Smooth muscle cell (in vitro differentiated cells): ENCODE measurements at regions not wholly inside any gene's neighbourhood (a gene's known extent, or its start where the extent isn't known, plus 50 kb on each side); places are given as distances from the start of the nearest gene placed in this dataset.

Experiments
- DNase-seq: peaks from one replicate; lab custom pipeline; 2025; ENCODE audit not compliant: unreplicated experiment; lab: John Stamatoyannopoulos, UW
- H2AFZ ChIP-seq: fragments of 200-600 bp; sonication (generic); 2 replicates; pipeline ENCODE4 v1.6.0; 2016; ENCODE audit warnings: antibody characterized with exemption, low read depth, mild to moderate bottlenecking
- H3F3A ChIP-seq: fragments of 200-600 bp; sonication (generic); 2 replicates; pipeline ENCODE4 v1.6.0; 2017; ENCODE audit warnings: antibody characterized with exemption, low read depth
- H3K27ac ChIP-seq: fragments of 200-600 bp; sonication (generic); 2 replicates; pipeline ENCODE4 v1.5.1; 2016; ENCODE audit warnings: low read depth, mild to moderate bottlenecking
- H3K27me3 ChIP-seq: fragments of 200-600 bp; sonication (generic); 2 replicates; pipeline ENCODE4 v1.6.1; 2016; ENCODE audit warnings: low read depth, mild to moderate bottlenecking
- H3K36me3 ChIP-seq: fragments of 200-600 bp; sonication (generic); 2 replicates; pipeline ENCODE4 v1.5.1; 2016; ENCODE audit warnings: low read depth
- H3K4me1 ChIP-seq: fragments of 200-600 bp; sonication (generic); 2 replicates; pipeline ENCODE4 v1.5.1; 2016; ENCODE audit warnings: low read depth
- H3K4me2 ChIP-seq: fragments of 200-600 bp; sonication (generic); 2 replicates; pipeline ENCODE4 v1.6.0; 2016; ENCODE audit warnings: mild to moderate bottlenecking
- H3K4me3 ChIP-seq: fragments of 200-600 bp; sonication (generic); 2 replicates; pipeline ENCODE4 v1.5.1; 2016; ENCODE audit warnings: mild to moderate bottlenecking
- H3K79me2 ChIP-seq: fragments of 200-600 bp; sonication (generic); 2 replicates; pipeline ENCODE4 v1.6.0; 2016; ENCODE audit warnings: low read depth, mild to moderate bottlenecking
- H3K9ac ChIP-seq: fragments of 200-600 bp; sonication (generic); 2 replicates; pipeline ENCODE4 v1.6.0; 2016; ENCODE audit warnings: low read depth
- H3K9me3 ChIP-seq: fragments of 200-600 bp; sonication (generic); replicated peaks from 2 replicates; pipeline ENCODE4 v1.5.1; 2016; ENCODE audit warnings: low read depth
- H4K20me1 ChIP-seq: fragments of 200-600 bp; sonication (generic); 2 replicates; pipeline ENCODE4 v1.6.0; 2016; ENCODE audit warnings: low read depth
- WGBS: methylation state at CpG from one replicate; pipeline ENCODE4 v1.1.7; 2016; ENCODE audit warnings: low lambda C conversion rate; 5-methylcytosine and 5-hydroxymethylcytosine counted together
- TF ChIP-seq, protein P1 (sequence below): fragments of 200-600 bp; sonication (generic); IDR thresholded peaks from 2 replicates; pipeline ENCODE4 v1.5.1; 2017; ENCODE audit warnings: borderline replicate concordance, mild to moderate bottlenecking, antibody characterized with exemption; ENCODE audit not compliant: insufficient read depth, poor library complexity, severe bottlenecking

DNA sequence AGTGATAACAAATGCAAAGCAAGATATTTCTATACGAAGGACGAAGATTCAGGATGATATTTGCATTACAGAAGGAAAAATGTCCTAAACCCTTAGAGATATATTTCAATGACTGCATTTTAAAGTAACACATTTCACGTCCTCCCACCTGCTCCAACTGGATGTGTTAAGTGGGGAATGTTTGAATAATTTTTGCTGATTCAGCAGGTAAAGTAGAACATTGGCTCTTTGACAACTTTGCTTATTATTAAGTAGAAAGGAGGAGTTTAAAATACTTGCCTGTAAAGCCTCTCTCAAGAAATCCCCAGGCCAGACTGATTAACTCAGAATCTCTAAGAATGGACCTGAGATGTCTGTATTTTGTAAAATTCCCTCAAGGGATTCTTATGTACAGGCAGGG, 1165.2 kb upstream of the PRKX start:
- Histone ChIP-seq H2AFZ (no peak overlapping the region), H3F3A (no peaks in the 10 kb centered on the region), H3K79me2 (no peaks in the 10 kb centered on the region), H3K9me3 (no peaks in the 10 kb centered on the region), H3K36me3 (no peaks in the 10 kb centered on the region), H3K27ac (no peak overlapping the region), H3K4me1 (no peaks in the 10 kb centered on the region), H4K20me1 (no peaks in the 10 kb centered on the region), H3K27me3 (no peaks in the 10 kb centered on the region), H3K4me3 (no peak overlapping the region), H3K4me2 (no peak overlapping the region), H3K9ac (no peak overlapping the region)
- TF ChIP-seq, protein P1, sequence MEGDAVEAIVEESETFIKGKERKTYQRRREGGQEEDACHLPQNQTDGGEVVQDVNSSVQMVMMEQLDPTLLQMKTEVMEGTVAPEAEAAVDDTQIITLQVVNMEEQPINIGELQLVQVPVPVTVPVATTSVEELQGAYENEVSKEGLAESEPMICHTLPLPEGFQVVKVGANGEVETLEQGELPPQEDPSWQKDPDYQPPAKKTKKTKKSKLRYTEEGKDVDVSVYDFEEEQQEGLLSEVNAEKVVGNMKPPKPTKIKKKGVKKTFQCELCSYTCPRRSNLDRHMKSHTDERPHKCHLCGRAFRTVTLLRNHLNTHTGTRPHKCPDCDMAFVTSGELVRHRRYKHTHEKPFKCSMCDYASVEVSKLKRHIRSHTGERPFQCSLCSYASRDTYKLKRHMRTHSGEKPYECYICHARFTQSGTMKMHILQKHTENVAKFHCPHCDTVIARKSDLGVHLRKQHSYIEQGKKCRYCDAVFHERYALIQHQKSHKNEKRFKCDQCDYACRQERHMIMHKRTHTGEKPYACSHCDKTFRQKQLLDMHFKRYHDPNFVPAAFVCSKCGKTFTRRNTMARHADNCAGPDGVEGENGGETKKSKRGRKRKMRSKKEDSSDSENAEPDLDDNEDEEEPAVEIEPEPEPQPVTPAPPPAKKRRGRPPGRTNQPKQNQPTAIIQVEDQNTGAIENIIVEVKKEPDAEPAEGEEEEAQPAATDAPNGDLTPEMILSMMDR, result no peak
- WGBS, result 90% methylated on average over 3 of the region's 3 CpGs
- no peak for DNase-seq

DNA sequence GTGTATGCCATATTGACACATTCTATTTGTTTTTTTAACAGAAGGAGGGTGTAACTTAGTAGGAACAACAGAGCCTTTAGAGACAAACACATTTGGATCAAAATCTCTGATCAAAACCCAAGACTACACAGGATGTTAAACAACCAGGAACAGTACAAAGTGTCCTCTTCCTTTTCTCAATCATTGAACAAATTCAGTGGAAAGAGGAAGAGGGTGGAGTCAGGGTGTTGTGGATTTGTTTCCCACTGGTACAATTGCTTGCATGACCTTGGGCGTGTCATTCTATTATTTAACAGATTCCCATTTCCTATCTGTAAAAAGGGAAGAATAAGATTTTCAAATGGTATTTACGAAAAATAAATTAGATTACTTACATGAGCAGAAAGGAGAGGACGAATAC, 1162.8 kb upstream of the PRKX start:
- 85% methylated on average over 3 of the region's 3 CpGs for whole genome bisulfite sequencing
- TF ChIP-seq, protein P1, result no peak
- no peaks in the 10 kb centered on the region for H3K79me2 ChIP-seq

DNA sequence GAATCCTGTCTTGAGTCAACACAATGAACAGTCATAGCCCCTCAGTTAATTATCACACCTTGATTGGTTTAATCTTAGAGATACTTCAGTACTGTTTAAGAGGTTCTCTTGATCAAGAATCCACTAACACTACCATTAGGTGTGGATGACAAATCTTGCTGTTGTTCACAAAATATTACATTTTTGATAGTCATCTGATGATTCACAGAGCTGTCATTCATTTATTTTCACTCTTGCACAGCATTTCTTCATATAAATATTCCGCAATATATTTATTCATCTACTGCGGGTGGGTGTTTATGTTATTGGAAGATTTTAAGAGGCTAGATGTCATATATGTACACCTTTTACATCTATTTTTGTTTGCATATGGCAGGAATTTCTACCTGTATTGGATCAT, 1138.1 kb upstream of the PRKX start:
- no peaks in the 10 kb centered on the region for H3K27me3 ChIP-seq
- H3K4me3 ChIP-seq, result no peak overlapping the region
- H2AFZ ChIP-seq, result no peak overlapping the region
- 97% methylated on average over 2 of the region's 2 CpGs for WGBS
- H3K27ac ChIP-seq, result no peak overlapping the region
- H3K9ac ChIP-seq, result no peak overlapping the region
- H4K20me1 ChIP-seq, result no peaks in the 10 kb centered on the region
- H3K79me2 ChIP-seq, result no peaks in the 10 kb centered on the region
- TF ChIP-seq, protein P1, result no peak
- no peaks in the 10 kb centered on the region for H3F3A ChIP-seq
- no peak overlapping the region for H3K4me2 ChIP-seq
- H3K4me1 ChIP-seq, result no peaks in the 10 kb centered on the region
- H3K9me3 ChIP-seq, result no peaks in the 10 kb centered on the region
- no peaks in the 10 kb centered on the region for H3K36me3 ChIP-seq
- no peak for DNase-seq

More for the DNA sequence above, 1162.8 kb upstream of the PRKX start:
- no peaks in the 10 kb centered on the region for H3K27me3 ChIP-seq
- no peaks in the 10 kb centered on the region for H3K4me1 ChIP-seq
- DNase-seq, result no peak
- H3K9ac ChIP-seq, result no peak overlapping the region
- H3K36me3 ChIP-seq, result no peaks in the 10 kb centered on the region
- no peak overlapping the region for H3K27ac ChIP-seq
- no peak overlapping the region for H2AFZ ChIP-seq
- H4K20me1 ChIP-seq, result no peaks in the 10 kb centered on the region
- H3K4me3 ChIP-seq, result no peak overlapping the region
- no peaks in the 10 kb centered on the region for H3K9me3 ChIP-seq
- H3F3A ChIP-seq, result no peaks in the 10 kb centered on the region
- no peak overlapping the region for H3K4me2 ChIP-seq

- Histone ChIP-seq H2AFZ (no peak overlapping the region), H3K4me3 (no peak overlapping the region), H3K4me1 (no peaks in the 10 kb centered on the region), H3K79me2 (no peaks in the 10 kb centered on the region), H3K27me3 (no peaks in the 10 kb centered on the region), H3K36me3 (no peaks in the 10 kb centered on the region), H3K9me3 (no peaks in the 10 kb centered on the region), H3K4me2 (no peak overlapping the region), H3K9ac (no peak overlapping the region), H4K20me1 (no peaks in the 10 kb centered on the region), H3K27ac (no peak overlapping the region), H3F3A (no peaks in the 10 kb centered on the region)
- TF ChIP-seq, protein P1, result no peak
- DNase-seq, result no peak
- WGBS, result 92% methylated on average over 4 of the region's 4 CpGs
These were observed 1136.9 kb upstream of the PRKX start for GRCh38 chrX:4850312-4850711.
